ENCODE measurements at regions not wholly inside any gene's neighbourhood (a gene's known extent, or its start where the extent isn't known, plus 50 kb on each side); places are given as distances from the start of the nearest gene placed in this dataset.

DNA sequence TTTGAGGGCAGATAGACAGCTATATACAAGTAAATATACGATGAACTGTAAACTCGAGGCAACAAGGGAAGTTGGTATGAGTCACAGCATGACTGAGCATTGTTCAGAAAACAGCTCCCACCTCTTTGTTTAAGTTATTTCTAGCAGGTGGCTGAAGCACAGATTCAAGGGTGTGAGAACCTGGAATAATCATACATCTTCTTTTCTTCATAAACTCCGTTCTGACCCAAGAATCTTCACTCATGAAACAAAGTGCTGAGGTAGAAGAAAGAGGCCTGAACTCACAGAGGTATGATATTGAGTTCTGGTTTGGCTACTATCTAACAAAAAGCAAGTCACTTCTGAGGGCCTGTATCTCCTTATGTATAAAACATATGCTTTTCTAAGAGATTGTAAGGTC is 364.1 kb upstream of the KITLG start:
- ChIA-PET POLR2A (no interaction called here), CTCF (no interaction called here)
- TF ChIP-seq, protein P1, sequence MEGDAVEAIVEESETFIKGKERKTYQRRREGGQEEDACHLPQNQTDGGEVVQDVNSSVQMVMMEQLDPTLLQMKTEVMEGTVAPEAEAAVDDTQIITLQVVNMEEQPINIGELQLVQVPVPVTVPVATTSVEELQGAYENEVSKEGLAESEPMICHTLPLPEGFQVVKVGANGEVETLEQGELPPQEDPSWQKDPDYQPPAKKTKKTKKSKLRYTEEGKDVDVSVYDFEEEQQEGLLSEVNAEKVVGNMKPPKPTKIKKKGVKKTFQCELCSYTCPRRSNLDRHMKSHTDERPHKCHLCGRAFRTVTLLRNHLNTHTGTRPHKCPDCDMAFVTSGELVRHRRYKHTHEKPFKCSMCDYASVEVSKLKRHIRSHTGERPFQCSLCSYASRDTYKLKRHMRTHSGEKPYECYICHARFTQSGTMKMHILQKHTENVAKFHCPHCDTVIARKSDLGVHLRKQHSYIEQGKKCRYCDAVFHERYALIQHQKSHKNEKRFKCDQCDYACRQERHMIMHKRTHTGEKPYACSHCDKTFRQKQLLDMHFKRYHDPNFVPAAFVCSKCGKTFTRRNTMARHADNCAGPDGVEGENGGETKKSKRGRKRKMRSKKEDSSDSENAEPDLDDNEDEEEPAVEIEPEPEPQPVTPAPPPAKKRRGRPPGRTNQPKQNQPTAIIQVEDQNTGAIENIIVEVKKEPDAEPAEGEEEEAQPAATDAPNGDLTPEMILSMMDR (IDR thresholded peaks at IDR 0.05; ENCODE audit: insufficient read depth, low read length, missing control alignments): no peak
- no peak overlapping the region for H3K4me3 ChIP-seq (ENCODE audit: low read depth, low read length)
- no peak for DNase-seq (ENCODE audit: low read depth, low spot score)

DNA sequence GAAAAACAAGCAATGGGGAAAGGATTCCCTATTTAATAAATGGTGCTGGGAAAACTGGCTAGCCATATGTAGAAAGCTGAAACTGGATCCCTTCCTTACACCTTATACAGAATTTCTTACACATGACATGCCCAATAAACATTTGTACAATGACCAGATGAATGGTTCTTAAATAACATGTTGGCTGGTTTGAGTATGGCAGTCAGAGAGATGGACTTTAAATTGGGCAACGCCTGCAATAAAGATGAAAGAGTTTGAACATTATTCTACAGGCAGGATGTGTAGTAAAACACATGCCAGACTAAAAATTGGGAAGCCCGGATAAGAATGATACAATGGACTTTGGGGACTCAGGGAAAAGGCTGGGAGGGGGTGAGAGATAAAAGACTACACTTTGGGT is 360.6 kb upstream of the KITLG start:
- TF ChIP-seq, protein P1 (IDR thresholded peaks at IDR 0.05; ENCODE audit: insufficient read depth, low read length, missing control alignments): no peak
- ChIA-PET CTCF (interaction anchor here (1.1 kb wide), 1 partner anchor 11 kb away, joined by 3 read pairs; no protein-coding TSS in a partner anchor), POLR2A (no interaction called here)
- no peak for DNase-seq (ENCODE audit: low read depth, low spot score)
- H3K4me3 ChIP-seq (ENCODE audit: low read depth, low read length): no peak overlapping the region

DNA sequence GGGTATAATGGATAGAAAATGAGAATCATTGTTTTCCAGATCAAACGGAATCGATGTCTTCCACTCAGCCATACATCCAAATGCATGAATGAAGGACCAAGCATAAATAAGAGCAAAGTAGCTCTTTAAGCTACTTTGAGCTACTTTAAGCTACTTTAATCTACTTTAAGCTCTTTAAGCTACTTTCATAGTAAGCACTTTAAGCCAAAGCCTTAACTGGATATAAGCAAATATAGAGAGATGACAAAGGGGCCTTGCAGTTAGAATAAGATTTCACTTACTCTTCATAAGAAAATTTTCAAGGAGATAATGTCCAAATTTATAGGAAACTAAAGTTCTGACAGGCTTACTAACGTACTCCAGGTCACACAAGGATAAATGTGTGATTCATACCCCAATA is 355.6 kb upstream of the KITLG start:
- DNase-seq (ENCODE audit: low read depth, low spot score): no peak
- ChIA-PET POLR2A (no interaction called here), CTCF (interaction anchor here (0.9 to 1.1 kb wide), 2 partner anchors 17 to 301 kb away, joined by 3 read pairs; no protein-coding TSS in a partner anchor)

DNA sequence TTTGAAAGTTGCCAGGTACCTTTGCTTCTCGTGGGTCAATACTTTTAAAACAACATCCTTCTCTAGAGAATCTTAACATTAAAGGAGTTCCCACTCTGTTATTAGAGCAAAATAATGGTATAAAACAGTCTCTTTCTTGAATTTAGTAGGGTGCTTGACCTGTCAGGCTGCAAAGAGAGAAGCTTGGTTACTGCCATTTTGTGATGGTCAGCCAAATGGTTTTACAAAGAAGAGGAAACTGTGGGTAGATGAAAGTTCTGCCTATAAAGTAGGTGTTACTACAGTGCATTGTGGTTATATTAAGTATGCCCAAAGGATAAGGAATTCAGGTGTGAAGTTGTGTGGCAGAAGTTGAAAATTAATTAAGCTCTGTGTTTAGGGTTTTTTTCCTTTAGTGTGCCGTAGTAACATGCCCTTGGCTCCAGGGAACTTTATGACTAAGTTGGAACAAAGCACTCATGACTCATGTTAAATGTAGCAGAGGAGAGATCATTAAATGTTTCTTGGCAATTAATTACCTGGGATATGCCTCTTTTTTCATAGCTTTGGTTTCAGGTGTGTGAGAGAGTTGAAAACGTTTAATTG is 354.0 kb upstream of the KITLG start:
- ChIA-PET POLR2A (no interaction called here), CTCF (interaction anchor here (1.1 kb wide), 1 partner anchor 16 kb away, joined by 3 read pairs; no protein-coding TSS in a partner anchor)
- H3K4me3 ChIP-seq (ENCODE audit: low read depth, low read length): no peak overlapping the region
- DNase-seq (ENCODE audit: low read depth, low spot score): no peak
- TF ChIP-seq, protein P1 (IDR thresholded peaks at IDR 0.05; ENCODE audit: insufficient read depth, low read length, missing control alignments): no peak

More for the DNA sequence above, 355.6 kb upstream of the KITLG start:
- TF ChIP-seq, protein P1 (IDR thresholded peaks at IDR 0.05; ENCODE audit: insufficient read depth, low read length, missing control alignments): no peak
- no peak overlapping the region for H3K4me3 ChIP-seq (ENCODE audit: low read depth, low read length)

DNA sequence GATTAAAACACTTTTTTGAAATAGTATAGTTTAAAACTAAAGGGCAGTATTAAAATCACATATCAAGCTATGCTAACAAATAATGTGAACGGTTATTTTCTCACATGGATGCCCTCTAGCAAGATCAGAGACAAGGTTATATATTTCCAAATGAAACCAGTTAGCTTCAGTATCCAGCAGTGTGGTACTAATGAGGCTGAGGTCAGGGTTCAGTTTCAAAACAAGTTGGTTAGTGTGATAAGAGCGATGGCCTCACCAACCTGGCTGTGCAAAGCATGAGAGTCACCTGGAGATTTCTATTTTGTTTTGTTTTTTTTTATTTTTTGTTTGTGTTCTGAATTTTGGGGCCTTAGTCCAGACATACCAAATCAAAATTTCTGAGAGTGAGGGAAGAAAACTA is 352.2 kb upstream of the KITLG start:
- no peak for DNase-seq (ENCODE audit: low read depth, low spot score)
- H3K4me3 ChIP-seq (ENCODE audit: low read depth, low read length): no peak overlapping the region
- POLR2A ChIA-PET: no interaction called here
- CTCF ChIA-PET: interaction anchor here (1.5 kb wide), 1 partner anchor 14 kb away, joined by 4 read pairs; no protein-coding TSS in a partner anchor
- TF ChIP-seq, protein P1 (IDR thresholded peaks at IDR 0.05; ENCODE audit: insufficient read depth, low read length, missing control alignments): no peak

DNA sequence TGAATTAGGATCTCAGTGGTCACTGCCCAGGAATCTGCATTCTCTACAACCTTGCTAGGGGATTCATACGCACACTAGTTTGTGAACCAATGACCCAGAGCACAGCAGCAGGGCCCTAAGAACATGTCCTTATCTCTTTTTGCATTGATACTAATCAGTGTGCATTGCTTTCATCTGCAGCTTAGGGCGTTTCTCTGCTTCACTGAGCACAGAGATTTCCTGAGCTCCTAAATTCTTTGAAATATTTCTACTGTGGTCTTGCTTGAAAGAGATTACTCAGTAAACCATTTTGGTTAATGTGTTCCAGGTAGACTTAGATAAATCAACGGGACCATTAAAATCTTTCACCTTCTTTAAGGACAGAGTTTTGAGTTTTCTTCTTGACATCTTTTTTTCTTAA is 351.3 kb upstream of the KITLG start:
- ChIA-PET CTCF (no interaction called here), POLR2A (no interaction called here)
- no peak overlapping the region for H3K4me3 ChIP-seq (ENCODE audit: low read depth, low read length)
- no peak for DNase-seq (ENCODE audit: low read depth, low spot score)
- TF ChIP-seq, protein P1 (IDR thresholded peaks at IDR 0.05; ENCODE audit: insufficient read depth, low read length, missing control alignments): no peak
